ENCODE measurements at regions not wholly inside any gene's neighbourhood (a gene's known extent, or its start where the extent isn't known, plus 50 kb on each side); places are given as distances from the start of the nearest gene placed in this dataset.

- no peak for TF ChIP-seq CTCF (conservative IDR thresholded peaks at IDR 0.05; ENCODE audit: low read depth, low read length)
- no peak for TF ChIP-seq EZH2 (IDR thresholded peaks at IDR 0.05; ENCODE audit: low read length, unreplicated experiment)
Observed at GRCh38 chr20:40771308-40771610, 82.2 kb upstream of the MAFB start.
